Left ventricle myocardium inferior (tissue), 1 donor: ENCODE measurements at regions not wholly inside any gene's neighbourhood (a gene's known extent, or its start where the extent isn't known, plus 50 kb on each side); places are given as distances from the start of the nearest gene placed in this dataset.

Source experiments
- DNase-seq: peaks from one replicate; pipeline ENCODE4 v3.0.0-alpha.2; 2020
- H3K27ac ChIP-seq: fragments of 200-600 bp; replicated peaks from 2 replicates; pipeline ENCODE4 v1.8.0; 2021
- H3K27me3 ChIP-seq: fragments of 200-600 bp; 2 replicates; pipeline ENCODE4 v1.8.0; 2021; ENCODE audit warnings: low read depth
- H3K36me3 ChIP-seq: fragments of 200-600 bp; 2 replicates; pipeline ENCODE4 v1.8.0; 2021
- H3K4me1 ChIP-seq: fragments of 200-600 bp; 2 replicates; pipeline ENCODE4 v1.8.0; 2021
- H3K4me3 ChIP-seq: fragments of 200-600 bp; 2 replicates; pipeline ENCODE4 v1.8.0; 2021; ENCODE audit warnings: mild to moderate bottlenecking, moderate library complexity
- H3K9me3 ChIP-seq: fragments of 200-600 bp; replicated peaks from 2 replicates; pipeline ENCODE4 v1.8.0; 2021
- intact Hi-C: fragments of 100-400 bp; cut with micrococcal nuclease; formaldehyde crosslinking; loops from one replicate; pipeline ENCODE4 v1.11.0; 2022
- TF ChIP-seq, protein P1 (sequence below): fragments of 200-600 bp; IDR thresholded peaks from 2 replicates; pipeline ENCODE4 v1.8.0; 2021; ENCODE audit warnings: antibody characterized with exemption, mild to moderate bottlenecking, borderline replicate concordance
- donor health status: DM: no; HTN: yes; CAD: no; lungs with severe emphysema.

DNA sequence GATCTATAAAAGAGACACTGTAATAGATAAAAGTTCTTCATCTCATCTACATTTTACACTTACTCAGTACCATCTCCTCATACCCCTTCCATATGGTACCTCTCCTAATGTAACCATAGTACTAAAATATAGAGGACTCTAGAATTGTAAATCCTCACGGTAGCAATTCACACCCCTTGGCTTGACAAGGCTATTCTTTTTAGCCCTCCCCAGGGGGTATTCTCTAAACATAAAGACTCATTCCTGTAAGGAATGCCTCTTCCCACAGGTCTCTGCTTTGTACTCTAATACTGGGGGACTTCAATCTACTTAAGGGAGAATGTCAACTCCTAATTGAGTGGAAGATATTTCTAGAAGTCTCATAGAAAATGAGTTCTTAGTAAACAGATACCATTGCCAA, 85.9 kb downstream of the VIP start:
- H3K9me3 ChIP-seq, result peaks cover 3% of the 10 kb centered on the region
- H3K27me3 ChIP-seq, result no peaks in the 10 kb centered on the region
- no peak overlapping the region for H3K4me3 ChIP-seq
- TF ChIP-seq, protein P1, sequence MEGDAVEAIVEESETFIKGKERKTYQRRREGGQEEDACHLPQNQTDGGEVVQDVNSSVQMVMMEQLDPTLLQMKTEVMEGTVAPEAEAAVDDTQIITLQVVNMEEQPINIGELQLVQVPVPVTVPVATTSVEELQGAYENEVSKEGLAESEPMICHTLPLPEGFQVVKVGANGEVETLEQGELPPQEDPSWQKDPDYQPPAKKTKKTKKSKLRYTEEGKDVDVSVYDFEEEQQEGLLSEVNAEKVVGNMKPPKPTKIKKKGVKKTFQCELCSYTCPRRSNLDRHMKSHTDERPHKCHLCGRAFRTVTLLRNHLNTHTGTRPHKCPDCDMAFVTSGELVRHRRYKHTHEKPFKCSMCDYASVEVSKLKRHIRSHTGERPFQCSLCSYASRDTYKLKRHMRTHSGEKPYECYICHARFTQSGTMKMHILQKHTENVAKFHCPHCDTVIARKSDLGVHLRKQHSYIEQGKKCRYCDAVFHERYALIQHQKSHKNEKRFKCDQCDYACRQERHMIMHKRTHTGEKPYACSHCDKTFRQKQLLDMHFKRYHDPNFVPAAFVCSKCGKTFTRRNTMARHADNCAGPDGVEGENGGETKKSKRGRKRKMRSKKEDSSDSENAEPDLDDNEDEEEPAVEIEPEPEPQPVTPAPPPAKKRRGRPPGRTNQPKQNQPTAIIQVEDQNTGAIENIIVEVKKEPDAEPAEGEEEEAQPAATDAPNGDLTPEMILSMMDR, result no peak
- H3K4me1 ChIP-seq, result no peaks in the 10 kb centered on the region
- intact Hi-C loops, result no loop called here
- H3K27ac ChIP-seq, result no peak overlapping the region
- no peak for DNase-seq
- no peaks in the 10 kb centered on the region for H3K36me3 ChIP-seq

DNA sequence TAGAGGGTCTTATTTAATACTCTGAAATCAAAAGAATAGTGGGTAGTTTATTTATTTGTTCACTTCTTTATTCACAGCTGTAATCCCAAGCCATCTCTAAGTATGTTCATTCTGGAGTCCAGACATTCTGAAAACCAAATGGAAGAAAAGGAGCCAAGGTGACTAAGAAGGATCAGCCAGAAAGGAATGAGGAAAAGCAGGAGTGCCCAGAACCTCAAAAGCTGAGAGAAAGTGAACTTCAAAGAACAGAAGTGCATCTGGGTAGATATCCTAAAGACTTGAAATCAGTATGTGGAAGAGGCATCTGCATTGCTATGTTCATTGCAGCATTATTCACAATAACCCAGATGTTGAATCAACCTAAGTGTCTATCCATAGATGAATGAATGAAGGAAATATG, 94.8 kb downstream of the VIP start:
- Histone ChIP-seq H3K27me3 (no peaks in the 10 kb centered on the region), H3K27ac (no peak overlapping the region), H3K9me3 (no peaks in the 10 kb centered on the region), H3K4me3 (no peak overlapping the region), H3K36me3 (no peaks in the 10 kb centered on the region), H3K4me1 (no peaks in the 10 kb centered on the region)
- intact Hi-C loops, result no loop called here
- no peak for DNase-seq
- TF ChIP-seq, protein P1, result no peak

- H3K4me3 ChIP-seq, result no peak overlapping the region
- H3K36me3 ChIP-seq, result no peaks in the 10 kb centered on the region
- no peaks in the 10 kb centered on the region for H3K27me3 ChIP-seq
- TF ChIP-seq, protein P1, result no peak
- H3K4me1 ChIP-seq, result no peaks in the 10 kb centered on the region
- intact Hi-C loops, result no loop called here
- no peak for DNase-seq
- no peak overlapping the region for H3K27ac ChIP-seq
- H3K9me3 ChIP-seq, result no peaks in the 10 kb centered on the region
These were observed 96.2 kb downstream of the VIP start for GRCh38 chr6:152846825-152847224.

- H3K27me3 ChIP-seq, result no peaks in the 10 kb centered on the region
- TF ChIP-seq, protein P1, result no peak
- H3K9me3 ChIP-seq, result no peaks in the 10 kb centered on the region
- H3K4me1 ChIP-seq, result no peaks in the 10 kb centered on the region
- no peak overlapping the region for H3K4me3 ChIP-seq
- intact Hi-C loops, result no loop called here
- no peaks in the 10 kb centered on the region for H3K36me3 ChIP-seq
- no peak for DNase-seq
- H3K27ac ChIP-seq, result no peak overlapping the region
These were observed 98.3 kb downstream of the VIP start for GRCh38 chr6:152848919-152849318.

GRCh38 chr6:152854086-152854795, 103.6 kb downstream of the VIP start:
- Histone ChIP-seq H3K27ac (no peak overlapping the region), H3K4me3 (no peak overlapping the region), H3K27me3 (peaks cover 11% of the 10 kb centered on the region), H3K36me3 (no peaks in the 10 kb centered on the region), H3K9me3 (no peaks in the 10 kb centered on the region), H3K4me1 (no peaks in the 10 kb centered on the region)
- intact Hi-C loops, result no loop called here
- TF ChIP-seq, protein P1, result no peak
- no peak for DNase-seq
